Neural cell (in vitro differentiated cells): ENCODE measurements at regions not wholly inside any gene's neighbourhood (a gene's known extent, or its start where the extent isn't known, plus 50 kb on each side); places are given as distances from the start of the nearest gene placed in this dataset.

Experiments
- CTCF ChIP-seq: fragments of 450-650 bp; IDR thresholded peaks from 2 replicates; pipeline ENCODE4 v1.5.1; 2014; ENCODE audit warnings: antibody characterized with exemption, mild to moderate bottlenecking, moderate library complexity; ENCODE audit not compliant: poor library complexity, severe bottlenecking
- EP300 ChIP-seq: fragments of 450-650 bp; conservative IDR thresholded peaks from 2 replicates; pipeline ENCODE4 v1.6.1; 2014; ENCODE audit warnings: antibody characterized with exemption, mild to moderate bottlenecking, moderate library complexity; ENCODE audit not compliant: poor library complexity, severe bottlenecking
- EZH2 ChIP-seq: fragments of 200-600, 300-800 bp; shearing (Covaris generic), sonication (generic); IDR thresholded peaks from 2 replicates; pipeline ENCODE4 v1.6.1; 2014; ENCODE audit warnings: antibody characterized with exemption, low read length, borderline replicate concordance, mild to moderate bottlenecking; ENCODE audit not compliant: insufficient read depth, poor library complexity, severe bottlenecking
- MXI1 ChIP-seq: fragments of 450-650 bp; conservative IDR thresholded peaks from 2 replicates; pipeline ENCODE4 v1.6.1; 2014; ENCODE audit warnings: antibody characterized with exemption, mild to moderate bottlenecking; ENCODE audit not compliant: poor library complexity, severe bottlenecking
- POLR2AphosphoS5 ChIP-seq: IDR thresholded peaks from 2 replicates; pipeline ENCODE4 v1.6.1; 2012
- RAD21 ChIP-seq: fragments of 450-650 bp; conservative IDR thresholded peaks from 2 replicates; pipeline ENCODE4 v1.6.1; 2014; ENCODE audit warnings: antibody characterized with exemption, mild to moderate bottlenecking, moderate library complexity
- REST ChIP-seq: IDR thresholded peaks from 2 replicates; pipeline ENCODE4 v1.6.1; 2012; ENCODE audit warnings: borderline replicate concordance
- SMC3 ChIP-seq: fragments of 450-650 bp; conservative IDR thresholded peaks from 2 replicates; pipeline ENCODE4 v1.6.1; 2014; ENCODE audit warnings: antibody characterized with exemption, mild to moderate bottlenecking, moderate library complexity; ENCODE audit not compliant: poor library complexity
- TAF1 ChIP-seq: IDR thresholded peaks from 2 replicates; pipeline ENCODE4 v1.6.1; 2012; ENCODE audit warnings: low read depth

GRCh38 chrX:122703762-122704161 lies 480.3 kb upstream of the GRIA3 start:
- TF ChIP-seq CTCF (no peak), REST (no peak), EZH2 (no peak), EP300 (no peak), TAF1 (no peak), RAD21 (no peak), POLR2AphosphoS5 (no peak), SMC3 (no peak), MXI1 (no peak)
